ENCODE measurements at regions not wholly inside any gene's neighbourhood (a gene's known extent, or its start where the extent isn't known, plus 50 kb on each side); places are given as distances from the start of the nearest gene placed in this dataset.

DNA sequence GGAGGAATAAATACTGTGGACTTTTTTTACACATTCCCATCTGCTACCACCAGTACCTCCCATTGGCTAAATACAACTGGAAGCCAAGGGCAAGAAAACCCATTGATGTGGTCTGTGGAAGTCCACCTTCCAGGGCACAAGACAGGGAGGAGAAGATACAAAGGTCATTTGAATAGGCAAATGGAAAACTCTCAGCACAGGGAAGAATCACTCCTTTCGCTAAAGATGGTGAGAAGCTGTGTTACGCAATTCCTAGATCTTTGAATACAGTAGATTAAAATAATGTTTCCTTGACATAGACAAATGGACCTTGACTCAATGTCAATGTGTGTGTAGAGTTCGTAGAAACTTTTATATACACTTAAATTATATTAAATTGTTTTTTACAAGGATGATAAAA, 70.9 kb upstream of the ERBB4 start:
- DNase-seq (ENCODE audit: low read depth) = no peak
- no peak overlapping the region for H3K4me3 ChIP-seq (ENCODE audit: low read depth, low read length)
- TF ChIP-seq, protein P1, sequence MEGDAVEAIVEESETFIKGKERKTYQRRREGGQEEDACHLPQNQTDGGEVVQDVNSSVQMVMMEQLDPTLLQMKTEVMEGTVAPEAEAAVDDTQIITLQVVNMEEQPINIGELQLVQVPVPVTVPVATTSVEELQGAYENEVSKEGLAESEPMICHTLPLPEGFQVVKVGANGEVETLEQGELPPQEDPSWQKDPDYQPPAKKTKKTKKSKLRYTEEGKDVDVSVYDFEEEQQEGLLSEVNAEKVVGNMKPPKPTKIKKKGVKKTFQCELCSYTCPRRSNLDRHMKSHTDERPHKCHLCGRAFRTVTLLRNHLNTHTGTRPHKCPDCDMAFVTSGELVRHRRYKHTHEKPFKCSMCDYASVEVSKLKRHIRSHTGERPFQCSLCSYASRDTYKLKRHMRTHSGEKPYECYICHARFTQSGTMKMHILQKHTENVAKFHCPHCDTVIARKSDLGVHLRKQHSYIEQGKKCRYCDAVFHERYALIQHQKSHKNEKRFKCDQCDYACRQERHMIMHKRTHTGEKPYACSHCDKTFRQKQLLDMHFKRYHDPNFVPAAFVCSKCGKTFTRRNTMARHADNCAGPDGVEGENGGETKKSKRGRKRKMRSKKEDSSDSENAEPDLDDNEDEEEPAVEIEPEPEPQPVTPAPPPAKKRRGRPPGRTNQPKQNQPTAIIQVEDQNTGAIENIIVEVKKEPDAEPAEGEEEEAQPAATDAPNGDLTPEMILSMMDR (IDR thresholded peaks at IDR 0.05; ENCODE audit: insufficient read depth, low read depth, low read length, missing control alignments) = no peak

DNA sequence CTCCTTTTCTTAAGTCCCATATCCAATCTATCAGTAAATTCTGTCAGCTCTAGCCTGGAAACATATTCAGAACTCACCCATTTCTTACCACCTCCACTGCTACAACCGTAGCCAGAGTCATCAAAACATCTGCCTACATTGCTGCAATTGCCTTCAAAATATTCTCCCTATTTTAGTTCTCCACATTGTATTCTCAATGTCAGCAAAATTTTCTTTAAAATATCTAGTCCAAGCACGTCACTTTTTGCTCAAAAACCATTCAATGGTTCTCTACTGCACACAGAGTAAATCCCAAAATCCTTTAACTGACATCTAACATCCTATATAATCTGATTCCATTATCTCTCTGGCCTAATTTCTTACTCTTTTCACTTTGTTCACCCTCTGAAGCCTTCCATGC, 68.5 kb upstream of the ERBB4 start:
- TF ChIP-seq, protein P1 (IDR thresholded peaks at IDR 0.05; ENCODE audit: insufficient read depth, low read depth, low read length, missing control alignments) = no peak
- H3K4me3 ChIP-seq (ENCODE audit: low read depth, low read length) = no peak overlapping the region
- DNase-seq (ENCODE audit: low read depth) = no peak

DNA sequence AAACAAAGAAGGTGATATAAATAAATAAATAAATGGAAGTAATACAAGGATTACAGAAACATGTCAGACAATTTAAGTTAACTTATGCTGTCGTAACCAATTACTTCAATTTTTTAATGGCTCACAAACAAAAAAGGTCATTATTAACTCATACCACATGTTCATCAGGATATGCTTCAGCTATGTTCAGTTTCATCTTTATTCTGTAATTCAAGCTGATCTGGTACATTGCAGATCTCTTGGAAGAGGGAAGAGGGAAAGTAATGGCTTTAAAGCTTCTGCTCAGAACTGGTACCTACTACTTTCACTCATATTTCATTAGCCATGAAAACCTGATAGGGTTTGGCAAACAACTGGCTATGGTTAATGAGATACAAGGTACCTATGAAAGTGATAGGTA, 67.6 kb upstream of the ERBB4 start:
- DNase-seq (ENCODE audit: low read depth) = no peak
- TF ChIP-seq, protein P1 (IDR thresholded peaks at IDR 0.05; ENCODE audit: insufficient read depth, low read depth, low read length, missing control alignments) = no peak
- H3K4me3 ChIP-seq (ENCODE audit: low read depth, low read length) = no peak overlapping the region

DNA sequence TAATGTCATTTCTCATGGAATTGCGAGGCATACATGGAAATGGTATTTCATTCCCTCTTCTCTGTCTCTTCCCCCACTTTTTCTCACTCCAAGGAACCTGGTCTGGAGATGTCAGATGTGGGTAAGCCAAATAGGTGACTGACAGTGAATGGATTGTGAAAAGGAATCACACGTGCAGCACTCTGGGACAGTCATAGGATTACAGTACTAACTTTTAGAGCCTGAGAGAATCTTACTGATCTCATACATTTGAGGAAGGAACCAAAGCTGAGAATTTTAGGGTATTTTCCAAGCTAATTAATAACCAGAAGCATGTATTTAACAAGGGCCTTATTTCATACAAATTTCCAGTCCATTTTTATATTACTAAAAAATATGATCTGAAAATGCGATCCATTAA, 58.1 kb upstream of the ERBB4 start:
- no peak overlapping the region for H3K4me3 ChIP-seq (ENCODE audit: low read depth, low read length)
- DNase-seq (ENCODE audit: low read depth) = no peak
- TF ChIP-seq, protein P1 (IDR thresholded peaks at IDR 0.05; ENCODE audit: insufficient read depth, low read depth, low read length, missing control alignments) = no peak

DNA sequence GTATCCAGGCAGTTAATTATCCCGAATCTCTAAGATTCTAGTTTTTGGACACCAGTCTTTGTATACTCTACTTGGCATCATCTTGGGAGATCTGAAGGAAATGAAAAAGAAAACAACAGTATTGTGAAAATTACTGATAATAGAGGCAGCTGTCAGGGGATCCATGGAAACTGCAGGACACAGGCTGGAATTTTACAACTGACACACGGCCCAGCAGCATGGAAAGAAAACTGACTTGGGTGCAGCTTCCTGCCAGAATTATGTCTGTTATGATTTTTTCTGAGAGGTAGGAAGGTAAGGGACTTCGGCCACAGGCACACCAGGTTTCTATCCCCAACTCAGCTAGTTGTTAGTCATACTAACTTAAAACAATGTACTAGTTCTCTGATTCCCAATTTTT, 57.7 kb upstream of the ERBB4 start:
- H3K4me3 ChIP-seq (ENCODE audit: low read depth, low read length) = no peak overlapping the region
- TF ChIP-seq, protein P1 (IDR thresholded peaks at IDR 0.05; ENCODE audit: insufficient read depth, low read depth, low read length, missing control alignments) = no peak
- DNase-seq (ENCODE audit: low read depth) = no peak

DNA sequence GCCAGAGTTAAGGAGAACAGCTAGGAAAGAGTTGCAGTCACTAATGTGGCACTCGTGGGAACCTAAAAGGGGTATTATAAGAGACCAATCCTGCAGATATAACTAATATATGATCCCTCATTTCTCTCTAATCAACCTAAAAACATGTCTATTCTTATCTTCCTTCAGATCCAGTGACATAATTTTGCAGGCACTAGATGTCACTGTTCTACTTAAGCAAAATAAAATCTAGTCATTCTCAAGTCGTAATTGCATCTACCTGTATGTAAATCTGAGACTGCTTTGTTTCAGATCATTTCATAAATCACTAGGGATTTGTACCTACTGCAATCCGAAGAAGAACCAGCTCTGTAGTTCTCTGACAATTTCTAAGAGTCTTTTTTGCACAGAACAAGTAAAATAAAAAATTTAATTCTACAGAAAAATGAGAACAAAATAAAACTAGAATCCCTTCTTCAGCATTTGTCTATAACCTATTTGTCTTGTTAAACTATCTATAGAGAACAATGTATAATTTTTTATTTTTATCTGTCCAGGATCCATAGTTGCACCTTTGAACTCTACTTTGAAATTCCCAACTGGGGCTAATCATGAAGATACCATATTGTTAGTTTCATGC, 56.5 kb upstream of the ERBB4 start:
- TF ChIP-seq, protein P1 (IDR thresholded peaks at IDR 0.05; ENCODE audit: insufficient read depth, low read depth, low read length, missing control alignments) = peak; percentile 30
- H3K4me3 ChIP-seq (ENCODE audit: low read depth, low read length) = no peak overlapping the region
- peak; percentile 41 for DNase-seq (ENCODE audit: low read depth)

DNA sequence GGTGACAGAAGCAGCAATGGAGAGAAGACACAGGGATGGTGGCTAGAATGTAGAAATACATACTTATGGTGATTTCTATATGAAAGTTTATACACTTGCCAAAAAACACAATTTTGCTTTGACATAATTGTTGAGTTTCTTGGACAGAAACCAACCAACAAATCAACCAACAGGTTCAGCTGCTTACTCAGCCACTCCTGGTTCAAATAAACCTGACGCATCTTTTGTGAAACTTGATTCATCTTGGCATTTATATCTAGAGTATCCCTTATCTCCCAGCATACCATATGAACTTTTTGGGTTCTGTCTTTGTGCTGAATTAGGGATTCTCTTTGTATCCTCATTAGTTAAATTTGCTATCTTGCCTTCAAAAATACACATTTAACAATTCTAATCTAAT, 54.1 kb upstream of the ERBB4 start:
- TF ChIP-seq, protein P1 (IDR thresholded peaks at IDR 0.05; ENCODE audit: insufficient read depth, low read depth, low read length, missing control alignments) = no peak
- no peak for DNase-seq (ENCODE audit: low read depth)
- no peak overlapping the region for H3K4me3 ChIP-seq (ENCODE audit: low read depth, low read length)
